Left cardiac atrium (tissue), 4 donors: ENCODE measurements at regions not wholly inside any gene's neighbourhood (a gene's known extent, or its start where the extent isn't known, plus 50 kb on each side); places are given as distances from the start of the nearest gene placed in this dataset.

ENCODE experiments used
- ATAC-seq, 2 donors: fragments of 200-7000 bp; cut with Tn5 transposase; one replicate each; pipeline ENCODE4 v1.9.1; 2020; ENCODE audit warnings: mild to moderate bottlenecking in 2 of 2, moderate library complexity in 2 of 2
- DNase-seq: peaks from one replicate; pipeline ENCODE4 v3.0.0-alpha.2; 2020
- intact Hi-C, 2 donors: fragments of 100-400 bp; cut with DNase I; formaldehyde crosslinking; loops; one replicate each; pipeline versions ENCODE4 v1.14.1 to v1.15.1; 2022 to 2023
- donor health status: DM: no; HTN: yes; CAD: no.
- donor health status: DM: no; HTN: yes; CAD: no; lungs with severe emphysema.
- donor health status: DM: yes; HTN: yes; CAD: no.
- donor health status: Dilated cardiomyopathy.

DNA sequence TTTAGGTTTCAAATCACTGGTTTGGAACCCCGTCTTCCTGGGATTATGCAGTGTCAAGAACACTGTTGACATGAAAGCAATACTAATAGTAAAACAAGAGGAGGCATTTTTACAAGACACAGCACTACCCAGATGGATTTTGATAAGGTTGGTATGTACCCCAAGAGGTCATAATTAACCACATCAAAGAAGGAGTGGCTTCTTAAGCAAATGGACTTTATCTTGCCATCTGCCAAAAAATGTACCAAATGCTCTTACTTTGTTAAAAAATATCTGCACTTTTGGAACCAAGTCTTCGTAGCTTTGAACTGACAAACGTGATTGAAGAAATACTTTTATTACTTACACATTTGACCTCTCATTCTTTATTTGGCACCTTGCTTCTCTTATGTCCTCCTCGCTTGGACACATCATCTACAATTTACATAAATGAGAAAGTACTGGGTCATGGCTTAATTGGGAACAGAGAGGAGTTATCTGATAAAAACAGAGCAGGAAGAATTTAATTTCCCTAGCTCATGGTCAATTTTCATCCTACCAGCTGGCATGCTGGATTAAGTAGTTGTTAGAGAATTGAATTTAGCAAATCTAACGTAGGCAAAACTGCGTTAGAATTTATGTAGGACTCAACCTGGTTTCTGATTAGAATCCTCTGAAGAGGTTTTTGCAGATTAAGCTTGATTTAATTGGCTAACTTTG is 54.5 kb upstream of the PRICKLE1 start:
- intact Hi-C loops = no loop called here
- ATAC-seq (no peak), DNase-seq (no peak)

DNA sequence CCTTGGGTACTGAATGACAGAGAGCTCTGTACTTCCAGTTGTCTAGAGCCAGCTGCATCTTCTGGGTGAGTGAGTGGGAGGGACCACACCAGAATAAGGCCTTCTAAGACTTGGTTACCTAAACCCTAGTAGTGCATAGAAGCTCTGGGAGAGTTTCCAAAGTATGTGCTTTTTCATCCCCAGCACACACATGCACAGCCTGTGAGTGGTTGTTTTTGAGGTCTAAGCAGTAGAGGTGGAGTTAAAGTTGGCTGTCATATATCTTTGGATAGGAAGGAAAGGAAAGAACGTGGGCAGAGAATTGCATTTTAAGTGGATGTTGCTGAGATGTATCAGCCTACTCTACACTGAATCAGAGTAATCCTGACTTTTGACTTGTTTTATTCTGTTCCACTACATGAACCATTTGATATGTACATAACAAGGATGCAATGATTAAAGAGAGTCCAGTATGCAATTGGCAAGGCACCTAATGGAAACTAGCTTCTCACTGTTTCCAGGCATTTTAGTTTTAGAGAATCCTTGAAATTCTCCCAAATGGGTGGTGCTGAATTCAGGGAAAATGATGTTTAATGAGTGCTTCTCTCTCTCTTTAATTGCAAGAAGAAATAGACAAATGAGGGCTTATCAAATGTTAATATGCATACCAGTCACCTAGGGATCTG is 51.8 kb upstream of the PRICKLE1 start:
- ATAC-seq (no peak), DNase-seq (no peak)
- intact Hi-C loops = no loop called here

DNA sequence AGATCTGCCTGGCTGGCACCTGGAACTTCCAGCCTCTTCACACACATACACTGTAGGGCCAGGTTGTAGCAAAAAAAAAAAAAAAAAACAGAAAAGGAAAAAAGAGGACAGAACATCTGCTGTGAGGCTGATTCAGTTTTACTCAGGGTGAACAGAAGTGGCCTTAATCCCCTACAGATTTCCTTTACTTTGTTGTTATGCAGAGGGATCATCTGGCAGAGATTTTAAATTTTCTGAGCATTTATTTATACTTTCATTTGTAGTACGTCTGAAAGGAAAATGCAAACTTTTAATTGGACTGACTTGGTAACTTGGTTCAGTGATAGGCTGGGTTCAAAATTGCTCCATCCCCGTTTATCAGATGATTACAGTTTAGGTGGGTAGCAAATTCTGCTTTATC is 50.8 kb upstream of the PRICKLE1 start:
- intact Hi-C loops = no loop called here
- no peak for ATAC-seq
- DNase-seq = no peak

GRCh38 chr12:42639556-42639955 is 50.0 kb upstream of the PRICKLE1 start:
- no peak for DNase-seq
- intact Hi-C loops = no loop called here
- ATAC-seq = no peak
